A673 (cell line): ENCODE measurements at regions not wholly inside any gene's neighbourhood (a gene's known extent, or its start where the extent isn't known, plus 50 kb on each side); places are given as distances from the start of the nearest gene placed in this dataset.
A peak's percentile ranks its signal among the peaks of the same experiment; 100 is the strongest.

Experiments used
- BruUV-seq: library from RNA; stranded (reverse); fragments of 400-500 nt; replicated peaks from 2 replicates; lab custom pipeline; 2021; lab: Mats Ljungman, UMichigan
- CTCF ChIA-PET: fragments of 300-600 bp; sonication (Branson Sonifier 250); formaldehyde crosslinking; loops from one replicate; lab custom pipeline; 2022; ENCODE audit warnings: antibody characterized with exemption; lab: Charles Lee
- POLR2A ChIA-PET: fragments of 300-600 bp; sonication (Branson Sonifier 250); formaldehyde crosslinking; loops from one replicate; lab custom pipeline; 2022; ENCODE audit warnings: antibody characterized with exemption; ENCODE audit not compliant: low non-redundant PET; lab: Charles Lee
- DNase-seq: peaks from one replicate; pipeline ENCODE4 v3.0.0-alpha.2; 2015; ENCODE audit warnings: low spot score
- H3K27ac ChIP-seq: fragments of 200-600 bp; sonication (generic); 2 replicates; pipeline ENCODE4 v1.5.1; 2016; ENCODE audit warnings: mixed run types, low read depth, mild to moderate bottlenecking, mixed read lengths, antibody characterized with exemption, low read length; ENCODE audit not compliant: poor library complexity, severe bottlenecking
- H3K27me3 ChIP-seq: fragments of 200-600 bp; sonication (generic); replicated peaks from 2 replicates; pipeline ENCODE4 v1.6.1; 2017; ENCODE audit warnings: mixed run types, low read depth, mild to moderate bottlenecking, mixed read lengths, antibody characterized with exemption, low read length; ENCODE audit not compliant: insufficient read depth, poor library complexity
- H3K36me3 ChIP-seq: fragments of 200-600 bp; sonication (generic); 2 replicates; pipeline ENCODE4 v1.6.1; 2016; ENCODE audit warnings: mixed run types, mild to moderate bottlenecking, mixed read lengths, antibody characterized with exemption, low read length; ENCODE audit not compliant: insufficient read depth, poor library complexity, severe bottlenecking
- H3K4me1 ChIP-seq: fragments of 200-600 bp; sonication (generic); 2 replicates; pipeline ENCODE4 v1.6.1; 2017; ENCODE audit warnings: mixed run types, mild to moderate bottlenecking, mixed read lengths, antibody characterized with exemption, low read length; ENCODE audit not compliant: insufficient read depth, poor library complexity, severe bottlenecking
- H3K4me3 ChIP-seq: fragments of 200-600 bp; sonication (generic); 2 replicates; pipeline ENCODE4 v1.5.1; 2016; ENCODE audit warnings: low read depth, mixed run types, mild to moderate bottlenecking, mixed read lengths, low read length; ENCODE audit not compliant: poor library complexity, severe bottlenecking
- H3K9me3 ChIP-seq: fragments of 200-600 bp; sonication (generic); 2 replicates; pipeline ENCODE4 v1.6.1; 2016; ENCODE audit warnings: mixed run types, low read depth, mild to moderate bottlenecking, mixed read lengths, antibody characterized with exemption, low read length; ENCODE audit not compliant: poor library complexity, severe bottlenecking
- CTCF ChIP-seq: fragments of 300-800, 200-600 bp; sonication (generic); conservative IDR thresholded peaks from 2 replicates; pipeline ENCODE4 v1.5.1; 2017; ENCODE audit warnings: low read depth, mild to moderate bottlenecking, antibody characterized with exemption, low read length, moderate library complexity, mixed read lengths
- EZH2 ChIP-seq: fragments of 200-600 bp; sonication (generic); IDR thresholded peaks from 2 replicates; pipeline ENCODE4 v1.6.1; 2017; ENCODE audit warnings: borderline replicate concordance, low read depth, mild to moderate bottlenecking, mixed read lengths, antibody characterized with exemption, low read length; ENCODE audit not compliant: poor library complexity, severe bottlenecking
- intact Hi-C: fragments of 100-400 bp; cut with micrococcal nuclease; formaldehyde crosslinking; loops from one replicate; pipeline ENCODE4 v1.10.0; 2022; ENCODE audit not compliant: unreplicated experiment

GRCh38 chr7:126150278-126150958, 1102.3 kb downstream of the GRM8 start:
- H3K9me3 ChIP-seq = no peaks in the 10 kb centered on the region
- TF ChIP-seq EZH2 = no peak
- no peak for TF ChIP-seq CTCF
- BruUV-seq = no TSS peak
- no peak overlapping the region for H3K4me3 ChIP-seq
- no peaks in the 10 kb centered on the region for H3K4me1 ChIP-seq
- CTCF ChIA-PET = no interaction called here
- H3K27ac ChIP-seq = no peak overlapping the region
- POLR2A ChIA-PET = no interaction called here
- no peak for DNase-seq
- H3K27me3 ChIP-seq = no peaks in the 10 kb centered on the region
- H3K36me3 ChIP-seq = no peaks in the 10 kb centered on the region
- intact Hi-C loops = no loop called here

- no peak overlapping the region for H3K4me3 ChIP-seq
- intact Hi-C loops = no loop called here
- no peaks in the 10 kb centered on the region for H3K27me3 ChIP-seq
- H3K4me1 ChIP-seq = no peaks in the 10 kb centered on the region
- no peak for TF ChIP-seq EZH2
- no peak for TF ChIP-seq CTCF
- CTCF ChIA-PET = no interaction called here
- POLR2A ChIA-PET = no interaction called here
- H3K9me3 ChIP-seq = no peaks in the 10 kb centered on the region
- DNase-seq = no peak
- no peak overlapping the region for H3K27ac ChIP-seq
- BruUV-seq = no TSS peak
- H3K36me3 ChIP-seq = no peaks in the 10 kb centered on the region
Observed at GRCh38 chr7:126140858-126141466, 1111.8 kb downstream of the GRM8 start.

- Histone ChIP-seq H3K27ac (peak overlapping the region; percentile 94), H3K9me3 (peaks cover 27% of the 10 kb centered on the region), H3K27me3 (no peaks in the 10 kb centered on the region), H3K4me3 (no peak overlapping the region), H3K36me3 (no peaks in the 10 kb centered on the region), H3K4me1 (peaks cover 24% of the 10 kb centered on the region)
- DNase-seq = peak; percentile 74
- ChIA-PET POLR2A (no interaction called here), CTCF (no interaction called here)
- intact Hi-C loops = loop anchor here (1.0 to 5.0 kb wide), 2 partner anchors 362 to 578 kb away; no protein-coding TSS in a partner anchor
- BruUV-seq = no TSS peak
- no peak for TF ChIP-seq EZH2
- TF ChIP-seq CTCF = no peak
Observed at GRCh38 chr7:126119981-126120380, 1132.8 kb downstream of the GRM8 start.
